Urinary bladder (tissue), 3 donors: ENCODE measurements at regions not wholly inside any gene's neighbourhood (a gene's known extent, or its start where the extent isn't known, plus 50 kb on each side); places are given as distances from the start of the nearest gene placed in this dataset.
A peak's percentile ranks its signal among the peaks of the same experiment; 100 is the strongest.
"Not testable (repeated sequence)": the region's sequence is repeated elsewhere in the genome, so short reads cannot be mapped to it uniquely, and the experiment has no call there.

ENCODE experiments used
- DNase-seq: peaks from one replicate; pipeline ENCODE4 v3.0.0-alpha.2; 2015; ENCODE audit errors: extremely low spot score
- H3K27ac ChIP-seq: one replicate; pipeline ENCODE4 v1.5.1; 2013; ENCODE audit warnings: low read depth, mild to moderate bottlenecking, moderate library complexity
- H3K36me3 ChIP-seq: one replicate; pipeline ENCODE4 v1.6.1; 2013; ENCODE audit warnings: mild to moderate bottlenecking, moderate library complexity; ENCODE audit not compliant: insufficient read depth
- H3K4me1 ChIP-seq: one replicate; pipeline ENCODE4 v1.6.1; 2013; ENCODE audit warnings: mild to moderate bottlenecking, moderate library complexity; ENCODE audit not compliant: insufficient read depth
- H3K4me3 ChIP-seq: one replicate; pipeline ENCODE4 v1.5.1; 2013; ENCODE audit warnings: low read depth, low read length
- WGBS: extraction: QIAGEN DNeasy Blood & Tissue Kit; methylation state at CpG from one replicate; pipeline ENCODE4 v1.1.7; 2013; 5-methylcytosine and 5-hydroxymethylcytosine counted together
- donor health status: healthy with polysubstance abuse.
- donor health status: healthy.

GRCh38 chr12:33052141-33053051, 155.8 kb upstream of the PKP2 start:
- WGBS: 96% methylated on average over 41 of the region's 41 CpGs
- no peaks in the 10 kb centered on the region for H3K36me3 ChIP-seq
- H3K4me3 ChIP-seq: no peak overlapping the region
- H3K27ac ChIP-seq: no peak overlapping the region
- no peaks in the 10 kb centered on the region for H3K4me1 ChIP-seq
- DNase-seq: no peak

GRCh38 chr12:33047666-33048065, 151.1 kb upstream of the PKP2 start:
- Histone ChIP-seq H3K4me3 (no peak overlapping the region), H3K4me1 (no peaks in the 10 kb centered on the region), H3K27ac (no peak overlapping the region), H3K36me3 (no peaks in the 10 kb centered on the region)
- 69% methylated on average over 4 of the region's 4 CpGs for WGBS
- DNase-seq: no peak

- WGBS: 48% methylated on average over 3 of the region's 3 CpGs
- H3K4me3 ChIP-seq: no peak overlapping the region
- no peak for DNase-seq
- no peaks in the 10 kb centered on the region for H3K4me1 ChIP-seq
- no peak overlapping the region for H3K27ac ChIP-seq
- no peaks in the 10 kb centered on the region for H3K36me3 ChIP-seq
Observed at GRCh38 chr12:33044447-33044846, 147.9 kb upstream of the PKP2 start.

GRCh38 chr12:33041562-33041961, 145.0 kb upstream of the PKP2 start:
- Histone ChIP-seq H3K4me3 (no peak overlapping the region), H3K4me1 (no peaks in the 10 kb centered on the region), H3K27ac (no peak overlapping the region), H3K36me3 (no peaks in the 10 kb centered on the region)
- 79% methylated on average over 3 of the region's 3 CpGs for WGBS
- DNase-seq: no peak

GRCh38 chr12:33033999-33034398, 137.4 kb upstream of the PKP2 start:
- not testable (repeated sequence) for H3K36me3 ChIP-seq, H3K4me1 ChIP-seq, DNase-seq, H3K4me3 ChIP-seq, H3K27ac ChIP-seq
- WGBS: 96% methylated on average over 19 of the region's 19 CpGs

- no peaks in the 10 kb centered on the region for H3K36me3 ChIP-seq
- no peak for DNase-seq
- H3K4me1 ChIP-seq: no peaks in the 10 kb centered on the region
- no peak overlapping the region for H3K4me3 ChIP-seq
- no peak overlapping the region for H3K27ac ChIP-seq
Observed at GRCh38 chr12:33026791-33027190, 130.2 kb upstream of the PKP2 start.

- H3K36me3 ChIP-seq, H3K4me3 ChIP-seq, DNase-seq, H3K27ac ChIP-seq, H3K4me1 ChIP-seq: not testable (repeated sequence)
- 96% methylated on average over 20 of the region's 20 CpGs for WGBS
Observed at GRCh38 chr12:33022724-33023123, 126.1 kb upstream of the PKP2 start.

- WGBS: 47% methylated on average over 2 of the region's 2 CpGs
- H3K27ac ChIP-seq: not testable (repeated sequence)
Observed at GRCh38 chr12:33017029-33017428, 120.5 kb upstream of the PKP2 start.

GRCh38 chr12:33012226-33012625, 115.6 kb upstream of the PKP2 start:
- 17% methylated on average over 3 of the region's 3 CpGs for WGBS
- Histone ChIP-seq H3K27ac (no peak overlapping the region), H3K36me3 (no peaks in the 10 kb centered on the region), H3K4me1 (no peaks in the 10 kb centered on the region), H3K4me3 (no peak overlapping the region)
- peak; percentile 28 for DNase-seq

More at GRCh38 chr12:33017029-33017428, 120.5 kb upstream of the PKP2 start:
- not testable (repeated sequence) for H3K4me1 ChIP-seq, H3K36me3 ChIP-seq, DNase-seq, H3K4me3 ChIP-seq

- H3K27ac ChIP-seq: no peak overlapping the region
- no peaks in the 10 kb centered on the region for H3K4me1 ChIP-seq
- 70% methylated on average over 1 of the region's 1 CpG for WGBS
- H3K4me3 ChIP-seq: no peak overlapping the region
- DNase-seq: no peak
- no peaks in the 10 kb centered on the region for H3K36me3 ChIP-seq
Observed at GRCh38 chr12:33006106-33006505, 109.5 kb upstream of the PKP2 start.

GRCh38 chr12:33000016-33000415, 103.4 kb upstream of the PKP2 start:
- no peaks in the 10 kb centered on the region for H3K36me3 ChIP-seq
- WGBS: 63% methylated on average over 2 of the region's 2 CpGs
- H3K4me3 ChIP-seq: no peak overlapping the region
- no peaks in the 10 kb centered on the region for H3K4me1 ChIP-seq
- no peak overlapping the region for H3K27ac ChIP-seq
- no peak for DNase-seq

GRCh38 chr12:32997471-32997870, 100.9 kb upstream of the PKP2 start:
- H3K4me1 ChIP-seq: no peaks in the 10 kb centered on the region
- H3K36me3 ChIP-seq: no peaks in the 10 kb centered on the region
- H3K4me3 ChIP-seq: no peak overlapping the region
- 67% methylated on average over 8 of the region's 8 CpGs for WGBS
- H3K27ac ChIP-seq: no peak overlapping the region
- DNase-seq: no peak

- WGBS: 24% methylated on average over 2 of the region's 2 CpGs
- H3K4me3 ChIP-seq: no peak overlapping the region
Observed at GRCh38 chr12:32995623-32996022, 99.0 kb upstream of the PKP2 start.

GRCh38 chr12:32993404-32993803, 96.8 kb upstream of the PKP2 start:
- Histone ChIP-seq H3K27ac (no peak overlapping the region), H3K4me1 (no peaks in the 10 kb centered on the region), H3K36me3 (no peaks in the 10 kb centered on the region), H3K4me3 (no peak overlapping the region)
- WGBS: 24% methylated on average over 4 of the region's 4 CpGs
- no peak for DNase-seq

More at GRCh38 chr12:32995623-32996022, 99.0 kb upstream of the PKP2 start:
- Histone ChIP-seq H3K36me3 (no peaks in the 10 kb centered on the region), H3K4me1 (no peaks in the 10 kb centered on the region), H3K27ac (no peak overlapping the region)
- DNase-seq: no peak
